ENCODE measurements at regions not wholly inside any gene's neighbourhood (a gene's known extent, or its start where the extent isn't known, plus 50 kb on each side); places are given as distances from the start of the nearest gene placed in this dataset.
"Not testable (repeated sequence)": the region's sequence is repeated elsewhere in the genome, so short reads cannot be mapped to it uniquely, and the experiment has no call there.

GRCh38 chr3:112765531-112765930, 81.1 kb downstream of the CD200R1L start:
- no peak for DNase-seq

GRCh38 chr3:112763258-112763657, 83.4 kb downstream of the CD200R1L start:
- no peak for DNase-seq

- DNase-seq, result no peak
These were observed 85.5 kb downstream of the CD200R1L start for GRCh38 chr3:112761062-112761638.

GRCh38 chr3:112759681-112760080, 87.0 kb downstream of the CD200R1L start:
- DNase-seq, result no peak

- no peak for DNase-seq
These were observed 87.5 kb downstream of the CD200R1L start for GRCh38 chr3:112759210-112759609.

- no peak for DNase-seq
These were observed 89.5 kb downstream of the CD200R1L start for GRCh38 chr3:112757197-112757596.

- DNase-seq, result no peak
These were observed 90.6 kb downstream of the CD200R1L start for GRCh38 chr3:112755845-112756613.

GRCh38 chr3:112755046-112755445, 91.6 kb downstream of the CD200R1L start:
- not testable (repeated sequence) for DNase-seq

GRCh38 chr3:112751564-112752512, 94.8 kb downstream of the CD200R1L start:
- no peak for DNase-seq

- no peak for DNase-seq
These were observed 95.6 kb downstream of the CD200R1L start for GRCh38 chr3:112751061-112751460.

- DNase-seq, result no peak
These were observed 99.0 kb downstream of the CD200R1L start for GRCh38 chr3:112747624-112748023.

GRCh38 chr3:112746675-112747280, 99.9 kb downstream of the CD200R1L start:
- no peak for DNase-seq

- no peak for DNase-seq
These were observed 101.0 kb downstream of the CD200R1L start for GRCh38 chr3:112745567-112746248.

- DNase-seq, result no peak
These were observed 101.7 kb downstream of the CD200R1L start for GRCh38 chr3:112744825-112745566.

- no peak for DNase-seq
These were observed 102.6 kb downstream of the CD200R1L start for GRCh38 chr3:112744106-112744505.

GRCh38 chr3:112742934-112743333, 102.0 kb upstream of the CCDC80 start:
- DNase-seq, result no peak

- DNase-seq, result no peak
These were observed 101.0 kb upstream of the CCDC80 start for GRCh38 chr3:112741983-112742382.

GRCh38 chr3:112740835-112741234, 99.9 kb upstream of the CCDC80 start:
- no peak for DNase-seq

GRCh38 chr3:112739252-112739965, 98.5 kb upstream of the CCDC80 start:
- no peak for DNase-seq

- no peak for DNase-seq
These were observed 97.4 kb upstream of the CCDC80 start for GRCh38 chr3:112738366-112738765.

Measured in NK-92 treated with Interleukin-12 subunit alpha and Interleukin-12 subunit beta, amount 100 ng/mL, for 24 hours (cell line).